HG03064 (cell line): ENCODE measurements at regions not wholly inside any gene's neighbourhood (a gene's known extent, or its start where the extent isn't known, plus 50 kb on each side); places are given as distances from the start of the nearest gene placed in this dataset.
"Not testable (repeated sequence)": the region's sequence is repeated elsewhere in the genome, so short reads cannot be mapped to it uniquely, and the experiment has no call there.

ENCODE experiments used
- ATAC-seq: cut with Tn5 transposase; IDR thresholded peaks from one replicate; pipeline ENCODE4 v1.9.1; 2021; ENCODE audit warnings: low read depth; ENCODE audit not compliant: unreplicated experiment

DNA sequence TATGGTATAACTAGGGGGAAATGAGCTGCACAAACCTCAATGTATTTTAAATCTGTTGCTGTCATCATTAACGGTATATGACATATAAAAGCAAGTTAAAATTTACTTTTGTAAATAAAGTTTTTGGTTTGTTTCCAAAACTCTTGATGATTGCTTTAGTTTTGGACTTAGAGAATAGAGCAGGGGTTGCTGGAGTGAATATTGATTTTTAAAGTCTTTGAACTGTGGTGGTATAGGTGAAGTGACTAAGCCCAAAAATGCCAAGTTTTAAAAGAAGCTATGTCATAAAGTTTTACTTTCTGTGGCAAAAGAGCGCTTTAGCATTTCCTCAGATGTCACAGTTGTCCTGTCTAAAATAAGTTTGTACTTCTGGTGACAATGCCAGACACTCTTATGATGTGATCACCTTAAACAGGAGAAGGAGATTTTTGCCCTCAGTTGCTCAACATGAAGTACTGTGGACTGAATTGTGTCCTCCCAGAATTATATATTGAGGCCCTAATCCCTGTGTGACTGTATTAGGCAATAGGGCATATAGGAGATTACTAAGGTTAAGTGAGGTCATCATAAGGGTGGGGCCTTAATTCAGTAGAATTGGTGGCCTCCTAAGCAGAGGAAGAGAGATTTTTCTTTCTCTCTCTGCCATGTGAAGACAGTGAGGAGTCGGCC, 175.2 kb upstream of the PLGLB1 start:
- not testable (repeated sequence) for ATAC-seq

DNA sequence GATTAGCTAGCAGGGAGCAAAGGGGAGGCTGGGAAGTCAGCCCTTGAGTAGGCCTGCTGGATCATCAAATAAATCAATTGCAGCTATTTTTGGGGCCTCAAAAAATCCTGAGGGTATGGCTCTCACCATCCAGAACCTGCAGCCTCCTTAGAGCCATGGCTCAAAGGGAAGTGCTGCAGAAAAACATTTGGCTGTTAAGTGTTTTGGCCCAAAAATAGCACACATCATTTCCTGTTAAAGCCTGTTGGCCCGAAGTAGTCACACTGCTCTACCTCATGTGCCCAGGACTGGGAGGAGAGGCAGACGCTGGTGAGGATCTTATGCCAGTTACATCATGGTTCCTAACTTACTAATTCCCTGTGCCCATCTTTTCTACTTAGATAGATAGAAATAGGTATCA, 176.8 kb upstream of the PLGLB1 start:
- not testable (repeated sequence) for ATAC-seq

DNA sequence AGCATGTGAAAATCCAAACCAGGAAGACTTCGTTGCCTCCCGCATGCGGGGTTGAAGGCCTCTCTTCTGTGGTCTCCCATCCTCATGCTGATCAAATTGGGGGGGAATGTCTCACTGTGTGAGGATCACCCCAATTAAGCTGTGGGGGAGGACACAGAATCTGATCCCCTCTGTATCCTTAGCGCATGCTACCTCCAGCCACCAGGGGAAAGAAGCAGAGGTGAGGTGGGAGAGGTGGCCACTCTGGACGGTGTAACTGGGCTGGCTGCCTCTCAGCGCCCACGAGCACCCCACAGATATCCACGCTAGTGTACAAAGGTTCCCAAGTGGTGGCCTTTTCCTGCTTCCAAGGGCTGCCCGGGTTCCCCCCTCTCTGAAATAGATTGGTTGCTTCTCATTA, 177.6 kb upstream of the PLGLB1 start:
- ATAC-seq: not testable (repeated sequence)

DNA sequence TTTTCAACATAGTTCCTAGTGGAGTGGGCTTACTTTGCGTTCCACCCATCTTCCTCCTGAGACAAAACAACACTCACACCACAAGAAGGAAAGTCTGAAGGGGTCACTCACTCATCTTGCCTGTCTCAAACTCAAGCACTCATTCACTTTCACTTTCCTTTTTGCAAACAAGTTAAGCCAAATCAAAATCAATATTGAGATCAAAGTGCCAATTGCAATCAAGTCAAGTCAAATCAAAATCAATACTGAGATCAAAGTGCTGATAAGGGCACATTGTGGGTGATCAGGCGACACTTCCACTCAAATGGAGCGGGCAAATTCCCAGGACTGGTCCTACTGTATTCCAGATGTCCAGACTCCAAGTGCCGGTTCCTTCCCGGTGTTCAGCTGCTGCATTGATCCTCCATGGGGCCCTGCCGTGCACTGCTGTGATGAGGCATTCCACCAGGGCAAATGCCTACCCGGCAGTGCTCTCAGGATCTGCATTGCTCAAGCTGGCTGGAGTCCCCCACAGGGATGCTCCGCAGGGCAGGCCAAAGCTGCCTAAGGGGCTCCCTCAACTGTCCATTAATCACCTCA, 183.0 kb upstream of the PLGLB1 start:
- ATAC-seq: not testable (repeated sequence)

DNA sequence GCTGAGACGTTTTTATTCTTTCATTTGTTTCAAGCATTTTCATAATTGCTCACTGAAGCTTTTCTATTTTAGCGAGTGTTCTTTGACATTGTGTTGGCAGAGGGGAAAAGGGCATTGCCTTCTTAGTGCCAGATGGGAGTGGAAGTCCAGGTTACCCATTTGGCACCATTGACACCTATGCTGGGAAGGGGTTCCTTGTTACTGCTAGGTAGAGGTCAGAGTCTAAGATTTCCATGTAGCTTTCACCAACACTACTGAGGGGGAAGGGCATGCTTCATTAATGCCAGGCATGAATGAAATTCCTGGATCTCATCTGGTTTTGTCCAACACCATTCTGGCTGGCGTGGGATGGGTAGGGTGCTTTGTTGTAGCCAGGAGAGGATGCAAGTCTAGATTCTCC, 191.3 kb upstream of the PLGLB1 start:
- ATAC-seq: not testable (repeated sequence)

DNA sequence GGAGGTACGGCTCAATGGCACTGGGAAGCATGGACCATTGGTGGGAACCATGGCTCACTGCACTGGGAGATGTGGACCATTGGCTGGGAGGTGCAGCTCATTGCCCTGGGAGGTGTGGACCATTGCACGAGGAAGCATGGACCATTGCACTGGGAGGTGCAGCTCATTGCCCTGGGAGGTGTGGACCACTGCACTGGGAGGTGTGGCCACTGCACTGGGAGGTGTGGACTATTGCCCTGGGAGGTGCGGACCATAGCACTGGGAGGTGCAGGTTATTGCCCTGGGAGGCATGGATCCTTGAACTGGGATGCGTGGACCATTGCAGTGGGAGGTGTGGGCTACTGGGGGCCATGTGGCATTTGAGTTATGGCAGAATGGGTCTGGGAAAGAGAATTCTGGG, 195.4 kb upstream of the PLGLB1 start:
- ATAC-seq: not testable (repeated sequence)

DNA sequence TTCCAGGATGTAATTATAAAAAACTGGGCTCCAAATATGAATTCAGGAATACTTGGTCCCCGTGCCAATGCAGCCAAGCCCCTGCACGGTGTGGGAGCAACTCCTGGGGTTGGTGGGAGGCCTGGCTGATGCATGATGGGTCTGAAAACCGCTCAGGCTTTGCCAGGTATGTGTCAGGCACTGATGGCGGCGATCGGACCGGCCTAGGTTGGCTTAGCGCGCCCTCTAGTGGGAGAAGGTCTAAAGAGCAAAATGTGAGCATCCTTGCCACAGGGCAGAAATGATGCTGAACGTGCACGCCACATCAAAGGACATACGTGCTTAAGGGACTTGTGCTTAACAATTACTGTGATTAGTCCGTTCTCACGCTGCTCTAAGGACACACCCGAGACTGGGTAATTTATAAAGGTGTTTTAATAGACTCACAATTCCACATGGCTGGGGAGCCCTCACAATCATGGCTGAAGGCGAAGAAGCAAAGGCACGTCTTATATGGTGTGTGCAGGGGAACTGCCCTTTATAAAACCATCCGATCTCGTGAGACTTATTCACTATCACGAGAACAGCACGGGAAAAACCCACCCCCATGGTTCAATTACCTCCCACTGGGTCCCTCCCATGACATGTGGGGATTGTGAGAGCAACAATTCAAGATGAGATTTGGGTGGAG, 196.2 kb upstream of the PLGLB1 start:
- not testable (repeated sequence) for ATAC-seq

DNA sequence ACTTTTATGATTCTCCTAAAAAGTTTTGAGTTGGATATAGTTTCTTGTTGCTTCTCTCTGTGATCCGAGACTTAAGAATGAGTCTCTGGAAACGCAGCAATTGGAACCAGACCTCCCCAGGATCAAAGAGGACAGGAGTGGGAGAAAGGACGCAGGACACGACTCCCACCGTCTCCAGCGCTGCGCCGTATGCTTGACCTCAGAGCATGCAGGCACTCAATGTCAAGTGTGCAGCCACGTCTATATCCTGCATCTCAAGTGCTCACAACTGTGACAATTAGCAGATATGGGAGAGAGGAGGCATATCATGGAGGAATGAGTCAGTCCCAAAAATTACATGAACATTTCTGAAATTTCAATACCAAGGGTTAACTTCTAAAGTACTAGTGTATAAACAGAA, 199.0 kb upstream of the PLGLB1 start:
- ATAC-seq: not testable (repeated sequence)

DNA sequence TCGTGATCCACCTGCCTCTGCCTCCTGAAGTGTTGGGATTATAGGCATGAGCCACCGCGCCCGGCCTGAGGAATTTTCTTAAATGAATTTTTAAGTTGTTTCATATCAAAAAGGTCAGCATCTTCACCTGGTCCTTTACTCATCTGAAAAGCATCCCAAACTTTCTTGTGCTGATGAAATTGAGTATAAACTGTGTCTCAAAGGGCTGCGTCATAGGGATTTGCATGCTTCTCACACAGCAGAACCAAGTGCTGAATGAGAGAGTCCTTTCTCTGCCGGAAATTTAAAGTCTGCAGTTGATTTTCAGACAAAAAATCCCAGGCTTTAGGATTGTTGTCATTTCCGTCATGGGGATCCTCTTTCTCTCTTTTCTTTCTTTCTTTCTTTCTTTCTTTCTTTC, 200.5 kb upstream of the PLGLB1 start:
- ATAC-seq: not testable (repeated sequence)

DNA sequence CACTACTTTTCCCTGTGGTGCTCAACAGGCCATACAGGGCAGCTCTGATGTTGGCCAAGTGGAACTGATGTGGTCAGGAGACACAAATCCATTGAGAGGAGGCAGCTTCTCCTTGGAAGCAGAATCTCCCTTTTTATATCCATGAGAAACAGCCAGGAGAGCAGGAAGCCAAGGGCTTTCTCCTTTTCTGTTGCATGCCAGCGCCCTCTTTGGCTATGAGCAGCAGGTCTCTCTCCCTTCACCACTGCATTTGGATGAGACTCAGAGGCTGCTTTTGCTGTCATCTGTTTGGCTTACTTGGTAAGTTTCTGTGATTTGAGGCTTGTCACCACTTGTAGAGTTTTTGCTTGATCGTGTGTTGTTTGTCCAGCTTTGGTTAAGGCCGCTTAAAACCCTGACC, 202.2 kb upstream of the PLGLB1 start:
- not testable (repeated sequence) for ATAC-seq

DNA sequence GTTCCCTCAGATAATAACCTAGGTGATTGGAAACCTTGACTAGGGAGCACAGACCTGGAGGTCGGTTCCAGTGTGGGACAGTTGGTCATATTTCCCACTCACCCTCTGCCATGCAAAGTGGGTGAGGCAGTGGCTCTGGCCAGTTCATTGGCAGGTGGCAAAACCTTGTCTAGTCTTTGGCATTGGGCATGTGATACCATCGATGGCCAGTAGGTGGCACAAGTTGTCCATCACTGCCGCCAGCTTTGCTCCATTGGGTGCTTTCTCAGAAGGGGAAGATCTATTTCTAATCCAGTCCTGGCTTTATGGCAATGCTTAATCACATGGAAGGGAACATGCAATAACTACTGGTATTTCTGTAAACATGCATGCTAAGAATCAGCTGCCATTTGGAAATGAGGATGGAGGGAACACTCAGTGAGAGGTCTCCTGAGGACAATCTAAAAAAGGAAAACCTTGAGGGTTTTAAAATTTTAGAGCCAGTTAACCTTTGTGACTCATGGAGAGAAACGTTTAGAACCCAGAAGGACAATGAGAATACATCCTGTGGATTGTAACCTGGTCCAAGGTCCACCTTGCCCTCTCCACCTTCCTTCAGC, 207.5 kb upstream of the PLGLB1 start:
- not testable (repeated sequence) for ATAC-seq

DNA sequence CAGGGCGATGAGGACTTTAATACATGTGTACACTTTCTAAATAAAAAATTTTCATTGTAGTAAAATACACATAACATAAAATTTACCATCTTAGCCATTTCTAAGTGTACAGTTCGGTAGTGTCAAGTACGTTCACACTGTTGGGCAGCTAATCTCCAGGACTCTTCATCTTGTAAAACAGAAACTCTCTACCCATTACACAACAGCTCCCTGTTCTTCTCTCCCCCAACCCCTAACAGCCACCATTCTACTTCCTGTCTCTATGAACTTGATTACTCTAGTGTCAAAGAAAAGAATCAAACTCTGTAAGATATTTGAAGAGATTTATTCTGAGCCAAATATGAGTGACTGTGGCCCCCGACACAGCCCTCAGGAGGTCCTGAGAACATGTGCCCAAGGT, 208.3 kb upstream of the PLGLB1 start:
- not testable (repeated sequence) for ATAC-seq

DNA sequence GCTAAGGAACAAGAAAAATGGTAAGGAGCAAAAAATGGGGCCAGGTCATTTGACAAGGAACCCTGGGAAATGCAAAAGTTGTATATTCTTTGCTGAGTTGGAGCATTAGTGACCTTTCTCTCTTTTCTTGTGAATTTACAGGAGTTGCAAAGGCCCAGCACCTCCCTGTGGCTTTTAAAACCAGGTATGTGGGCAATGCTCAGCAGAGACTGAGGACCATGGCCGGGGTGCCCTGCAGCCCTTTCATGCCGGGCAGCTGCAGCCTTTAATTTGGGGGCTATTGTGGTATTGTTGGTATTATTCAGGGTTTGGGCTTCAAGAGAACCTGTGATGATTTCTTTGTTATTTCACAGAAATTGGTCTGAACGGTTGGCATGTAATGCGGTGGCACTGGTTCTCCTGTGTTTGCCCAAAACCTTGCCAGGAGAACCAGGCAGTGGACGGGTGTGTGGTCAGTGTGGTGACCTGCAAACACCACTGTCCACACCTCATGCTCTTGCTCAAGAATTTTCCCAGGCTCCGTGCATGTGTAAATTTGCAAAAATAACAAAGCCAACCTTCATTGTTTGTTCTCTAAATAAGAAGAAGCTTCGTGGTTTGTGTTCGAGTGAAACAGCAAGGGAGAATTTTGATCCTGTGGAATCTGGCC, 213.8 kb upstream of the PLGLB1 start:
- ATAC-seq: not testable (repeated sequence)

DNA sequence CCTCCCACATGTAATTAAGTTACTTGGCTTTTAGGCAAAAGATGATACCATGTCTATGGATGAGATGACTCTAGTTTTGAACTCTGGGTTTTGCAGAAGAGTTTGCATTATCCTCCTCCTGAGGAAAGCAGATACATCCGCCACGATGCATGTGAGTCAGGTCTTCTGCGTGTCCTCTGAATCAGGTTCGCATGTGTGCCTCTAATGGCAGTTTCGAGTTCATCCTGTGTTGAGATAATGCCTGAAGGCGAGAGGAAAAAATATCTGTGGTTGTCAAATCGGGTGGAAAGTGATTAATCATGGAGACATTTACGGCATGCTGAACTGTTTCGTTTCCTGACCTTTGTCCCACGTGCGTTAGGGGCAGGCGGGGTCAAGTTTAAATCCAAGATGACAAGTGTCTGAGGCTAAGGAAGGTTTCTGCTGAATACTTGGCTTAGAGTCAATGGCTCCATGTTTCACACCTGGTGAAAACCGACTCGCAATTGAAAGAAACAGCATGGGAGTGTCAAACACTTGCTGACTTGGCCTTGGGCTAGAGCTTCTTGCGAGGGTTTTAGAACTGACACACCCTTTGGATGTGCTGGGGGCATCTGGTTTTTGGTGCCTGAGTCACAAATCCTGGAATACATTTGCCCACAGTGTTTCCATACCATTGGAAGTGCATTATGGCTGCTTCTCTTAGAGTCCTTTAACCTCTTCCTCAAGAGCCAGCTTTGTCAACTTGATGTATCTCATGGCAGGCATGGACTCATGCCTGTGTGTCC, 216.1 kb upstream of the PLGLB1 start:
- ATAC-seq: not testable (repeated sequence)

DNA sequence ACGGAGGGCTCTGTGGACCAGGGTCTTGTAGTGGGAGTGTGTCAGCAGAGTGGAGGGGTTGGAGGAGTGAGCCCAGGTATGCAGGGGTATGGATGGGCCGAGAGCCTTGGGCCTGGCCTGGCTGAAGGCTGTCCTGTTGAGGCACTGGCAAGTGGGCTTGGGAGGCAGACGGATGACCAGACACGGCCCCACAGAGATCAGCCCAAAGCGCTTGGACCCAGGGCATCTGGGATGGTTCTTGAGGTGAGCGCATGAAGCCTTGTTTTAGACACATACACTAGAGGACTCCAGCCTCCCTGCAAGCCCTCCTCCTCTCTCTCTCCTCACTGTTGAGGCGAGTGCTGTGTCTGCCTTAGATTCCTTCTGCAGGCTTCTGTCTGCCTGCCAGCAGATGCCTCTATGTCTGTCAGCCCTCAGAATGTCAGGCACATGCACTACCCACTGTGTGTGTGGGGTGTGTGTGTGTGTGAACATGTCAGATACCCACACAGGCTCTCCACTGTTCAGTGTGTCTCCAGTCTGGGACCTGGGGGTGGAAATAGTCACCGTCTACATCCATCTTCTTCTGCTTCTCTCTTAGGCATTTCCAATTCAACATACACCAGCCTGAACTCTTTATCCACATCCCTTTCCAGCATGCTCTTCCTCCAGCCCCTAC, 218.0 kb upstream of the PLGLB1 start:
- ATAC-seq: not testable (repeated sequence)

DNA sequence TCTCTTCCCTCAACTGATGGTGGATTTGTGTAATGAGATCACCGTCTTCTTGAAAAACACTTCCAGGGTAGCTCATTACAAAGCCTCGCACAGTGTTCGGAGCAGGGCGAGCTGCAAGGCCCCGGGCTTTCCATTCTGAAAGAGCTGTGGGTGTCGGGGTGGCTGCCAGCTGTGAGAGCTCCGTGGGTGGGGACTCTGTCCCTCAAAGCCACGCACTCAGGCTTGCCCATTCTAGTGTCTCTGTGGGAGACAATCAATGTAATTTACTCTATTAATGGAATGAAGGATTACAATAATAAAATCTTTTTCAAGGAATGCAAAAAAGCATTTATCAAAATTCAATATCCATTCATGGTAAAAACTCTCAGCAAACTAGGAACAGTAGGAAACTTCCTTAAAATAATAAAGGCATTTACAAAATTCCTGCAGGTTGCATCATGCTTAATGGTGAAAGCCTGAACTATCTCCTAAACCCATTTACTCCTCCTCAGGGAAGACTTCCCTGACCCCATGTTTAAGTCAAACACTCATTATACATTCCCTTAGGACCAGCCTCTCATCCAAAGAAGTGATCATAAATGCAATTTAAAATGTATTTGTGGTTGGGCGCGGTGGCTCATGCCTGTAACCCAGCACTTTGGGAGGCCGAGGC, 224.5 kb upstream of the PLGLB1 start:
- not testable (repeated sequence) for ATAC-seq

DNA sequence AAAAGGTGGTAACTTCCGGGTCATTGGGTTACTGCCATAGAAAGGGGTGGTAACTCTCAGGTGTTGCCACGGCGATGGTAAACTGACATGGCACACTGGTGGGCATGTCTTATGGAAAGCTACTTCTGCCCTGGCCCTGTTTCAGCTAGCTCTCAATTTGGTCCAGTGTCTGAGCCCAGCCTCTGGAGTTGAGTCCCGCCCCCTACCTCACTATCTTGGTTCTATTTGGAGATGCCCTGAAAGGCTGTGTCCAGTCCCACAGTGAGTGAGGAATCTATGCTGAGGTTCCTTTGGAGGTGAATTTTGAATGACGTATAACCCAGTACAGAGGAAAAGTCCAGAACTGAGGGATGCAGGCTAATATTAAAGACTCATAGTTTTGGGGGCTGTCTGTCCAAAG, 230.4 kb upstream of the PLGLB1 start:
- not testable (repeated sequence) for ATAC-seq

DNA sequence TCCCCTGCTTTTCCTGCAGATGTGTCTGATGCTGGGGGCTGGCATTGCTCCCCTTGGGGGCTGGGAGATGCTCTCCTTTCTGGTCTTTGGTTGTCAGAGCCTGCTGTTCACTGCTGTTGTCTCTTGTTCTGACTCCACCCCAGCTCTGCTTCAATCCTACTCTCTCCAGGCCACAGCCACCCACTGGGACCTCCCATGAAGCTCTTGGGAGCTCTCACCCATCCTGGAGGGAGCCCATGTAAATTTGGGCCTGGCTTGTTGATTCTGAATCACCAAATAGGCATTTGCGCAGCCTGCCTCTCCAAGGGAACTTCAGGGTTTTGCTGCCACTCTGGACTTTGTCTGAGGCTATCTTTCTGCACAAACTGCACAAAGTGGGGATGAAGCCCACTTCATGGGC, 232.9 kb upstream of the PLGLB1 start:
- ATAC-seq: not testable (repeated sequence)

DNA sequence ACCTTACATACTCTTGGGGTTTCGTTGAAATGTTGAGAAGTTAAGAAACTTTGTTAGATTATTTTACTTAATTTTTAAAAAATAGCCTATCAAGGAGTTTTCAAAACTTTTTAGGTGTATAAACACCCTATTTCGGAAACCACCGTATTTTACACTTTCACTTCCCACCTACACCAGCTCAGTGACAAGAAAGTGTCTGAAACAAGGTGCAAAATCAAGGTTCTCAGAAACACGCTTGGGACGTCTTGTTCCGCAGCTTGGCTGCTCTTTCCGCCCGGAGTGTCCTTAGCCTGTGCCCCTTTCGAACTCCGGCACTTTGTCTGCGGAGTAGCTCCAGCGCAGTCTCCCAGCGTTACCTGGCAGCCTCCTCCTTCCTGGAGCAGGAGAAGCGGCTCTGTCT, 233.8 kb upstream of the PLGLB1 start:
- ATAC-seq: not testable (repeated sequence)
